ENCODE measurements at regions not wholly inside any gene's neighbourhood (a gene's known extent, or its start where the extent isn't known, plus 50 kb on each side); places are given as distances from the start of the nearest gene placed in this dataset.
"Not testable (repeated sequence)": the region's sequence is repeated elsewhere in the genome, so short reads cannot be mapped to it uniquely, and the experiment has no call there.

- no peak for DNase-seq
These were observed 1060.8 kb upstream of the CRIM1 start for GRCh38 chr2:35294636-35295263.

GRCh38 chr2:35293261-35293660, 1062.3 kb upstream of the CRIM1 start:
- no peak for DNase-seq

DNA sequence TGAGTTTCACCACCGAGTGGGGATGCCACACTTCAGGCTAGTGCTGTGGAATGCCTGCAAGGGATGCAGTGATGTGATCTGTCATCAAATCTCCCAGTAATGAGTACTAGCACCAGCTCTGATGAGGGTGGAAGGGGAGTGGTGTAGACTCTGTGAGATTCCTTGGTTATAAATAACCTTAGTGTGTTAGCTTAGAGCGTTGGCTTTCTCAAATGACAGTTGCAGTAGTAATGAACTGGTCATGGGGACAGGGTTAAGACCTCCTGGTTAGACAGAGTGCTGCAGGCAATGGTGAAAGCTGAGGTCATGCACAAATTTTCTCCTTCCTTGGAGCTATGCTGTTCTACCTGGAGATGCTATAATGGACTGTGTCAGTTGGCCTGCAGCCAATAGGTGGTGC, 1063.4 kb upstream of the CRIM1 start:
- DNase-seq, result no peak

- no peak for DNase-seq
These were observed 1073.9 kb upstream of the CRIM1 start for GRCh38 chr2:35281702-35282101.

DNA sequence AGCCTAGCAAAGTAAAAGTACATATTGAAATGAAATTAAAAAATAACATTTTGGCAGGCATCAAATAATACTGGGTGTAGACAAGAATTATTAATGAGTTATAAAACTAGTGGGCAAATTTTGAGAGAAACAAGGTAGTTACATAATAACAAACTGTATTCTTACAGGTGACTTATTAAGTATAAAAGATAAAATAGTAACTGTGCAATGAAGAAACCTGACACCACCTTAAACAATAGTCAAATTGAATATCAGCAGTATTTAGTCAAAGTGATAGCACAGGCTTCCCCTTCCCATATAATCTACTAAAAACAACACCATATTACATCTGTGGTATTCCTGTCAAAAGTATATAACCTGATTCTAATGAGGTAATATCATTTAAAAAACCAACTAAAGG, 1099.8 kb upstream of the CRIM1 start:
- DNase-seq, result no peak

DNA sequence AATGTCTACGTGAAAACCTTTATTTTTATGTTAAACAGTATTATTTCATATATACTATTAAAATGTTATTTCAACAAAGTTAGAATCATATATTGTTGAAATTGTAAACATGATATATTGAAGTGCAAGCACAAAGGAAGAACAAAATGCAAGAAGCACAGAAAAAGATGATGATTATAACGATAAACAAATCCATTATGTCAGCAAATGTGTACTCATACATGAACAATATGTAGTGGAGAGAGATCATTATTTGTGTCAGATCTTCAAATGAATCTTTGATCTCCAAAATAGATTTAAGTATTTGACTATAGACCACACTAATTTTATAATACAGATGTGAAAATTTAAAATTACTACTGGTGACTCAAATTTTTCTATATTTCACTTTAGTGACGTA, 1104.4 kb upstream of the CRIM1 start:
- DNase-seq, result no peak

DNA sequence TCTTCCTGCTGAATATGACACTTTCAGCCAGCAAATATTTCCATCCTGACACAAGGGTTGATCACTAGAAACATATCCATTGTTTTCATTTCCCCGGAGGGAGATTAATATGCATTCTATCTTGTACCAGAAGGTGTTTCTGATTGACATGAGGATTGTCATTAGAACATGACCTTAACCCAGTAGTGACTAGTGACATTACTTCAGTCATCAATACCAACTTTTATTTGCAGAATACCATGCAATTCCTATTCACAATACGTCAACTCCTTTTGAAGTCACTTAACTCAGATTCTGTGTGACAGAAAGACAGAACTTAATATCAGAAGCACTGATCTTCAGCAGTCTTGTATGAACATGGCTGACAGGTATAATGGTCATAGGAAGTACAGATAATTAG, 1108.9 kb upstream of the CRIM1 start:
- DNase-seq, result no peak

GRCh38 chr2:35228584-35228983, 1127.0 kb upstream of the CRIM1 start:
- DNase-seq, result no peak

DNA sequence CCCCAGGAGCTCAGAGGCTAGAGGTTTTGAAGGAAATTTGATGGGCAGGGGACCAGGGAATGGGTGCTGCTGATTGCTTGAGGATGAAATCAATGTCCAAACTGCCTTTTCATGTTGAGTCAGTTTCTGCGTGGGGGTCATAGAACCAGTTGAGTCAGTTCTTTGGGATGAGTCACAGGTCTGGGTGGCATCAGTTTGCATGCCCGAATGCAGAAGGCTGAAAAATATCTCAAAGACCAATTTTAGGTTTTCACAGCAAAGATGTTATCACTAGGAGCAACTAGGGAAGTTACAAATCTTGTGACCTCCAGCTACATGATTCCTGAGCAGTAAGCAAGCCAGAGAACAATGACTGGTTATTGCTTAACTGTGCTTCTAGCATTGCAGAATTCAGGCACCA, 1135.1 kb upstream of the CRIM1 start:
- peak; percentile 48 for DNase-seq

- DNase-seq, result no peak
These were observed 1150.7 kb upstream of the CRIM1 start for GRCh38 chr2:35204881-35205280.

DNA sequence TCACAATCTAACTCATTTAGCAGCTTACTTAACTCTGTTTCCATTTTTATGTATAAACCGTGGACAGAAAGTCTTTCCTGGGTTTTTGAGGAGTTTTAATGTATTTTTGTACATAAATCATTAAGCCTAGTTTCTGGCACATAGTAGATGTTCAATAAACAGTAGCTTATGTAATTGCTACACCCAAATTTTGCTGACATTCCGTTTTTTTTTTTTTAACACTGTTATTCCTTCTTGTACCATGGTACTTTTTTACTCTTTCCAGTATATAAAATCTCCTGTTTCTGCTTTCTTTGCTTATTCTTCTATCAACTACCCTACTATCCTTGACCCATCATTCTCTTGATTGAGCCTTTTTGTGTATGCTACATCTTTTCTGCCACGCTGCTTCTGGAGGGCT, 1151.3 kb upstream of the CRIM1 start:
- no peak for DNase-seq

DNA sequence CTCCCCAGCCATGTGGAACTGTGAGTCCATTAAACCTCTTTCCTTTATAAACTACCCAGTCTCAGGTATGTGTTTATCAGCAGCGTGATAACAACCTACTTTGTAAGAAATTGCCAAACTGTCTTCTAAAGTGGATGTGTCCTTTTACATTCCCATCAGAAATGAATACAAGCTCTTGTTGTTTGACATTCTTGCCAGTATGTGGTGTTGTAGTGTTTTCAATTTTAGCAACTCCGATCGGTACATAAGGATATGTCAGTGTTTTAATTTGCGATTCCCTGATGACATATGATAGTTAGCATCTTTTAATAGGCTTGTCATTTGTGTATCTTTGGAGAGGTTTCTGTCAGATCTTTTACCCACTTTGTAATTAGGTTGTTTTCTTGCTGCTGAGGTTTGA, 1156.3 kb upstream of the CRIM1 start:
- DNase-seq, result no peak

- DNase-seq, result no peak
These were observed 1169.6 kb upstream of the CRIM1 start for GRCh38 chr2:35185861-35186412.

DNA sequence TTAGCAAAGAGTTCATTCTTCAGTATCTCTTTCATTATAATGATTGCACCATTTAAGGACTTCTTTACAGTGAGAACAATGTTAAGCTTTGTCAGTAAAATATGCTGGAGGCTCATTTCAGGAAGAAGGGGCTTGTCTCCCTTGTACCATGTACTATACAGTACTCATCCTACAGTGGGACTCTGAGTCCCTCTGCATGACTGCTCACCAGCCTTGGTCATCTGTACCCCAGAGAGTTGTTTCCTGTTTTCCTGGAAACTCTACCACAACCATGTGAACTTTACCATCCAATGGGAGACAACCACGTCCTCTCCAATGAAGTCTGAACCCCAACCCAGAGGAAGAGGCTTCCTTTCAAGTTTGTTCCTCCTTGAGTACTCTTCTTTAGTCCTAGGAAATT, 1171.1 kb upstream of the CRIM1 start:
- DNase-seq, result no peak

- DNase-seq, result not testable (repeated sequence)
These were observed 1178.9 kb upstream of the CRIM1 start for GRCh38 chr2:35176726-35177125.

DNA sequence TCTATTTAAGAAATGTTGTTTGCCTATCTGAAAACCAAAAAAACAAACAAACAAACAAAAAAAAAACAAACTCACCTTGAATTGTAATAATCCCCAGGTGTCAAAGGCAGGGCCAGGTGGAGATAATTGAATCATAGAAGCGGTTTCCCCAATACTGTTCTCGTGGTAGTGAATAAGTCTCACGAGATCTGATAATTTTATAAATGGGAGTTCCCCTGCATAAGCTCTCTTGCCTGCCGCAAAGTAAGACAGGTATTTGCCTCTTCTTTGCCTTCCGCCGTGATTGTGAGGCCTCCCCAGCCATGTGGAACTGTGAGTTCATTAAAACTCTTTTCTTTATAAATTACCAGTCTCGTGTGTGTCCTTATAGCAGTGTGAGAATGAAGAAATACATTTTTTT, 1180.7 kb upstream of the CRIM1 start:
- no peak for DNase-seq

DNA sequence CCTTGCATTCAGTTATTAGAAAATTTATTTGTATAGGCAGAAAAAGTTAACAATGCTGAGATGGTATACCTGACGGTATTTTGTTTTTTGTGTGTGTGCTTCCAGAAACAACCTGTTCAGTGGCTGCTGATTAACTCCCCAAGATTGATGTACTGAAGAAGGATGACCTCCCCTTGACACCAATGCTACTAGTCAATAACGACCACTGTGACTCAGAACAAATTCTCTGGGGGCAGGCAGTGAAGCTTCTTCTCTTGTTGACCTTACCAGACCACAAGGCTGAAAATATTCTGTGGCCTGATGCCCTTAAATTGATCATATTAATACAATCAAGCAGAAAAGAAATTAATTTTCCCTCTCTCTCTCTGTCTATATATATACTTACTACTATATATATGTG, 1182.9 kb upstream of the CRIM1 start:
- no peak for DNase-seq

DNA sequence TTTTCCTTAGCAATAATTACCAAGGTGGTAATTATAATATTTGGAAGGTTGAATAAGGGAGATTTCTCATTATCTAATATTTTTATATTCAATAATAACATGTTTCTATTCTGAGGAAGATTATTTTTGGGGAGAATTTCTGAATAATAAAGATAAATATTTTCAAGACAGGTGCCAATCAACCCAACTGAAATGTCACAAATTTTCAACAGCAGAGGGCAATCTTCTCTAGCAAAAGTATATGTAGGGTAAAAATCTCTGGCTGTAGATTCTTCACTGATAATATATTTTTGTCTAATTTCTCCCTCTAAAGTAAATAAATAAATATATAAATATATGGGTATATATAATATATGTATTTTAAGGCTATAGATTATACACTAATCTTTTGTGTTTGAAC, 1187.2 kb upstream of the CRIM1 start:
- no peak for DNase-seq

DNA sequence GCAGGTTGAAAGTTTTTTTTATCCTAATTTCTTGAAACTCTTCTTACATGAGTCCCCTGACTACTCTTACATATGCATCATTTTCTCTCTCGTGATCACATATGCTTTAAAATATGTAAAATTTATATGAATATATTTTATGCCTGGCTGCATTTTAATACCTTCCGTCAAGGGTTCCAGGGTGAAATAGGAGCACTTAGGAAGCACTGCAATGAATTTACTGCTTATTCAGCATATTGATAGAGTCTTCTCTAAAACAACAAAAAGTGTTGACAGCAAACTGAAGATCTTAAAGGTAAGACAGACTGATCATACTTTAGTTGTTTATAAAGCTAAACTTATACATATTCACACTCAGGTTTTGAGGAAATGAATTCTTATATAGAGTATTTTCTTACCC, 1191.6 kb upstream of the CRIM1 start:
- DNase-seq, result no peak

DNA sequence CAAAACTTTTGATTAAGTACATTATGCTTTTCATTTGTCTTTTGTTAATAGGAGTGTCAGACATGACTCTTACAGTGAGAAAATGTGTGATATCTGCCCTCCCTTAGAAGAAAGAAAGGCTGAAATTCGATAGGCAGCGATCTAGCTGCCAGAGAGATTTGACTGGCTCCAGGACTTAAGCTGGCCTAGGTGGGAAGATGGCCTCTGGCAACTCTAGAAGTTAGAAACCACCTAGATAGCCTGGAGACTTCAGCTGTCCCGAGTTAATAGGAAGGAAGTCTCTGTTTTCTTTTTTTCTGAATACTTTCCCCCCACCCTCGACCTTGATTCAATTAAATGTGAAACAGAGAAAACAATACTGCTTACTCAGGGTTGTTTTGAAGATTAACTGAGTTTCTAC, 1194.7 kb upstream of the CRIM1 start:
- DNase-seq, result no peak

DNA sequence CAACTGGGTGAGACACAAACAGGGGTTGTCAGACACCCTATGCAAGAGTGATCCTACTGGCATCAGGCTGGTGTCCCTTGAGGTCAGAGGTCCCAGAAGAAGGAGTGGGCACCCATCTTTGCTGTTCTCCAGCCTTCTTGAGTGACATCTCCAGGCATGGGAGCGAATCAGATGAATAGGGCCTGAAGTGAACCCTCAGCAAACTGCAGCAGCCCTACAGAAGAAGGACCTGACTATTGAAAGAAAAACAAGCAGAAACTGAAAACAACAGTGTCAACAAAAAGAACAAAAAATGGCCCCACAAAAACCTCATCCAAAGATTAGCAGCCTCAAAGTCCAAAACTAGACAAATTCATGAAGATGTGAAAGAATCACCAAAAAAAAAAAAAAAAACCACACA, 1229.7 kb upstream of the CRIM1 start:
- no peak for DNase-seq

DNA sequence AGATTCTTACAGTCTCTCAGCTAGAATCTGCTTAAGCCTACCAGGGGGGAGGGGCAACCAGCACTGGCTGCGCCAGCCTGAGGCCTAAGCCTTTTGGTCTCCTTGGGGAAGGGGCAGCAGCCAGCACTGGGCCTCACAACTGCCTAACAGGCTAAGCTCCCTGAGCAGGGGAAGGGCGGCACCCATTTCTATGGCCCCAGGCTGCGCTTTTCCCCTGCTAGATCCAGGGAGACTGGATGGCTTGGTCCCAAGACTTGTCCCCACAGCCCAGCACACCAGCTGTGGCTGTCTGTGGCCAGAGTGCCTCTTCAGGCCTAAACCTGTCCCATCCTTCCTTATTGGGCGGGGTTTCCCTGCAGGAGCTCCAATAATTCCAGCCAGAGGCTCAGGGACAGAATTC, 1230.3 kb upstream of the CRIM1 start:
- DNase-seq, result no peak

- no peak for DNase-seq
These were observed 1239.4 kb upstream of the CRIM1 start for GRCh38 chr2:35116151-35116550.

- no peak for DNase-seq
These were observed 1240.8 kb upstream of the CRIM1 start for GRCh38 chr2:35114765-35115164.

GRCh38 chr2:35112367-35112766, 1243.2 kb upstream of the CRIM1 start:
- not testable (repeated sequence) for DNase-seq

Data from T1000 (cell line).